IMR-90 (cell line): ENCODE measurements at regions not wholly inside any gene's neighbourhood (a gene's known extent, or its start where the extent isn't known, plus 50 kb on each side); places are given as distances from the start of the nearest gene placed in this dataset.

Experiments
- ATAC-seq: fragments of 200-7000 bp; cut with Tn5 transposase; 2 replicates; pipeline ENCODE4 v1.9.1; 2020; ENCODE audit warnings: low read depth, mild to moderate bottlenecking, moderate library complexity
- BruUV-seq: library from RNA; stranded (reverse); fragments of 400-500 nt; replicated peaks from 2 replicates; lab custom pipeline; 2021; lab: Mats Ljungman, UMichigan
- CTCF ChIA-PET: fragments of 300-600 bp; formaldehyde crosslinking; extraction: SDS; loops from one replicate; lab custom pipeline; 2021; ENCODE audit warnings: antibody characterized with exemption; lab: Yijun Ruan, JAX
- POLR2A ChIA-PET: fragments of 300-600 bp; sonication (Branson Sonifier 250); formaldehyde crosslinking; loops from one replicate; lab custom pipeline; 2022; ENCODE audit warnings: antibody characterized with exemption; ENCODE audit not compliant: unreplicated experiment; lab: Charles Lee
- DNase-seq: peaks from one replicate; pipeline ENCODE4 v3.0.0; 2013
- H2AFZ ChIP-seq: replicated peaks from 2 replicates; pipeline ENCODE3; 2013; ENCODE audit warnings: low read length, mild to moderate bottlenecking; ENCODE audit not compliant: poor library complexity
- H2AK5ac ChIP-seq: 2 replicates; pipeline ENCODE4 v1.6.1; 2013; ENCODE audit warnings: low read depth, low read length, inconsistent platforms
- H2AK9ac ChIP-seq: replicated peaks from 2 replicates; pipeline ENCODE3; 2013; ENCODE audit warnings: mild to moderate bottlenecking, low read depth, low read length, moderate library complexity; ENCODE audit not compliant: poor library complexity
- H2BK120ac ChIP-seq: 2 replicates; pipeline ENCODE4 v1.6.1; 2013; ENCODE audit warnings: low read depth, low read length, inconsistent platforms
- H2BK15ac ChIP-seq: 3 replicates; pipeline ENCODE4 v1.6.1; 2013; ENCODE audit warnings: low read depth, low read length, inconsistent platforms
- H2BK20ac ChIP-seq: 2 replicates; pipeline ENCODE4 v1.6.1; 2013; ENCODE audit warnings: low read depth, mild to moderate bottlenecking, inconsistent platforms, low read length, moderate library complexity
- H2BK5ac ChIP-seq: 2 replicates; pipeline ENCODE4 v1.6.1; 2013; ENCODE audit warnings: mild to moderate bottlenecking, low read depth, low read length, inconsistent platforms; ENCODE audit not compliant: poor library complexity, severe bottlenecking
- H3K14ac ChIP-seq: replicated peaks from 2 replicates; pipeline ENCODE4 v1.6.1; 2013; ENCODE audit warnings: low read depth, low read length, inconsistent platforms
- H3K18ac ChIP-seq: 2 replicates; pipeline ENCODE4 v1.6.1; 2013; ENCODE audit warnings: low read depth, low read length, control low read depth
- H3K23ac ChIP-seq: 2 replicates; pipeline ENCODE4 v1.6.1; 2013; ENCODE audit warnings: low read depth, low read length, inconsistent platforms
- H3K27ac ChIP-seq: 2 replicates; pipeline ENCODE4 v1.5.1; 2013; ENCODE audit warnings: mild to moderate bottlenecking, control low read depth, low read length; ENCODE audit not compliant: insufficient read depth
- H3K27me3 ChIP-seq: 2 replicates; pipeline ENCODE4 v1.6.1; 2013; ENCODE audit warnings: low read length; ENCODE audit not compliant: control insufficient read depth, insufficient read depth
- H3K36me3 ChIP-seq: 2 replicates; pipeline ENCODE4 v1.6.1; 2013; ENCODE audit warnings: low read length, mixed read lengths; ENCODE audit not compliant: control insufficient read depth, insufficient read depth
- H3K4ac ChIP-seq: 2 replicates; pipeline ENCODE4 v1.6.1; 2013; ENCODE audit warnings: low read depth, low read length, inconsistent platforms
- H3K4me1 ChIP-seq: 2 replicates; pipeline ENCODE4 v1.6.1; 2013; ENCODE audit warnings: low read length, mixed read lengths; ENCODE audit not compliant: control insufficient read depth, insufficient read depth
- H3K4me2 ChIP-seq: 2 replicates; pipeline ENCODE4 v1.6.1; 2013; ENCODE audit warnings: low read depth, mild to moderate bottlenecking, control low read depth, low read length, moderate library complexity
- H3K4me3 ChIP-seq: 2 replicates; pipeline ENCODE4 v1.5.1; 2013; ENCODE audit warnings: low read depth, mild to moderate bottlenecking, control low read depth, low read length, moderate library complexity; ENCODE audit not compliant: insufficient read depth
- H3K56ac ChIP-seq: 2 replicates; pipeline ENCODE4 v1.6.1; 2013; ENCODE audit warnings: low read length, inconsistent platforms; ENCODE audit not compliant: insufficient read depth; ENCODE audit errors: extremely low read depth
- H3K79me1 ChIP-seq, 2 experiments: 2 replicates each; pipeline ENCODE4 v1.6.1; 2013; ENCODE audit warnings: low read length in 2 of 2, inconsistent platforms in 1 of 2, low read depth in 1 of 2
- H3K9ac ChIP-seq: 2 replicates; pipeline ENCODE4 v1.6.1; 2013; ENCODE audit warnings: low read depth, low read length, control low read depth
- H3K9me1 ChIP-seq: 2 replicates; pipeline ENCODE4 v1.6.1; 2013; ENCODE audit warnings: low read length, inconsistent platforms; ENCODE audit not compliant: insufficient read depth
- H3K9me3 ChIP-seq: 2 replicates; pipeline ENCODE4 v1.6.1; 2013; ENCODE audit warnings: low read length; ENCODE audit not compliant: control insufficient read depth, insufficient read depth
- H4K20me1 ChIP-seq: 2 replicates; pipeline ENCODE4 v1.6.1; 2013; ENCODE audit warnings: low read length, inconsistent platforms; ENCODE audit not compliant: insufficient read depth
- H4K5ac ChIP-seq: 2 replicates; pipeline ENCODE4 v1.6.1; 2013; ENCODE audit warnings: mild to moderate bottlenecking, low read depth, low read length, control low read depth
- H4K8ac ChIP-seq, 2 experiments: 2 replicates each; pipeline ENCODE4 v1.6.1; 2013; ENCODE audit warnings: low read depth in 2 of 2, low read length in 2 of 2, control low read depth in 1 of 2, inconsistent platforms in 1 of 2
- H4K91ac ChIP-seq: 2 replicates; pipeline ENCODE4 v1.6.1; 2013; ENCODE audit warnings: low read depth, low read length, inconsistent platforms; ENCODE audit not compliant: insufficient read depth
- BHLHE40 ChIP-seq: fragments of 150-350 bp; IDR thresholded peaks from 2 replicates; pipeline ENCODE4 v1.6.1; 2016; ENCODE audit warnings: mild to moderate bottlenecking, low read depth, low read length
- CEBPB ChIP-seq: IDR thresholded peaks from 2 replicates; pipeline ENCODE4 v1.6.1; 2012; ENCODE audit warnings: low read depth, low read length, improper control_type of control experiment
- CHD1 ChIP-seq: IDR thresholded peaks from 2 replicates; pipeline ENCODE4 v1.6.1; 2012; ENCODE audit warnings: low read depth, low read length, improper control_type of control experiment
- ELK1 ChIP-seq: fragments of 150-350 bp; IDR thresholded peaks from 2 replicates; pipeline ENCODE4 v1.6.1; 2016; ENCODE audit warnings: low read depth, mild to moderate bottlenecking, low read length, moderate library complexity, borderline replicate concordance
- FOS ChIP-seq: fragments of 150-350 bp; IDR thresholded peaks from 2 replicates; pipeline ENCODE4 v1.6.1; 2016; ENCODE audit warnings: low read depth, low read length
- MAFK ChIP-seq: IDR thresholded peaks from 2 replicates; pipeline ENCODE4 v1.6.1; 2012; ENCODE audit warnings: low read depth, low read length, improper control_type of control experiment
- MAZ ChIP-seq: IDR thresholded peaks from 2 replicates; pipeline ENCODE4 v1.6.1; 2012; ENCODE audit warnings: low read depth, mild to moderate bottlenecking, low read length, improper control_type of control experiment, moderate library complexity, borderline replicate concordance
- MXI1 ChIP-seq: IDR thresholded peaks from 2 replicates; pipeline ENCODE4 v1.6.1; 2012; ENCODE audit warnings: low read depth, mild to moderate bottlenecking, low read length, moderate library complexity, borderline replicate concordance
- NFE2L2 ChIP-seq: fragments of 150-350 bp; IDR thresholded peaks from 2 replicates; pipeline ENCODE4 v1.6.1; 2016; ENCODE audit warnings: low read depth, mild to moderate bottlenecking, low read length
- POLR2A ChIP-seq: IDR thresholded peaks from 2 replicates; pipeline ENCODE4 v1.6.1; 2012; ENCODE audit warnings: mild to moderate bottlenecking, low read depth, low read length
- RAD21 ChIP-seq: IDR thresholded peaks from 2 replicates; pipeline ENCODE4 v1.6.1; 2012; ENCODE audit warnings: low read length, improper control_type of control experiment
- RCOR1 ChIP-seq: IDR thresholded peaks from 2 replicates; pipeline ENCODE4 v1.6.1; 2012; ENCODE audit warnings: mild to moderate bottlenecking, low read length, improper control_type of control experiment; ENCODE audit not compliant: insufficient replicate concordance
- RFX5 ChIP-seq: IDR thresholded peaks from 2 replicates; pipeline ENCODE4 v1.8.0; 2012; ENCODE audit warnings: low read depth, mild to moderate bottlenecking, low read length, moderate library complexity
- SMC3 ChIP-seq: fragments of 150-350 bp; IDR thresholded peaks from 2 replicates; pipeline ENCODE4 v1.6.1; 2016; ENCODE audit warnings: low read depth, mild to moderate bottlenecking, antibody characterized with exemption, low read length, moderate library complexity
- WGBS, 2 experiments: methylation state at CpG; one replicate each; pipeline versions ENCODE4 v1.1.5 to v1.1.7; 2013; ENCODE audit warnings: missing lambda C conversion rate in 2 of 2; ENCODE audit not compliant: insufficient read length in 1 of 2; ENCODE audit errors: extremely low coverage in 2 of 2; 5-methylcytosine and 5-hydroxymethylcytosine counted together
- dilution Hi-C: fragments of 300-500 bp; cut with HindIII; formaldehyde crosslinking; loops from one replicate; pipeline ENCODE4 v1.14.3; 2018; ENCODE audit warnings: low sequenced_read_pairs; ENCODE audit not compliant: unreplicated experiment
- in situ Hi-C: fragments of 300-500 bp; cut with MboI; formaldehyde crosslinking; loops from 3 replicates; pipeline ENCODE4 v1.14.3; 2019; ENCODE audit warnings: low sequenced_read_pairs, inconsistent platforms, mixed read lengths
- intact Hi-C: fragments of 100-400 bp; cut with micrococcal nuclease; formaldehyde crosslinking; loops from 2 replicates; pipeline ENCODE4 v1.10.0; 2022
- TF ChIP-seq, protein P1 (sequence below): conservative IDR thresholded peaks from 2 replicates; pipeline ENCODE4 v1.5.1; 2012; ENCODE audit warnings: mild to moderate bottlenecking, low read depth, low read length, improper control_type of control experiment
- TF ChIP-seq, protein P2 (sequence below): fragments of 150-350 bp; IDR thresholded peaks from 2 replicates; pipeline ENCODE4 v1.6.1; 2017; ENCODE audit warnings: mild to moderate bottlenecking, antibody characterized with exemption, low read length, low read depth

- H2BK20ac ChIP-seq, result no peak overlapping the region
- H3K9me3 ChIP-seq, result no peaks in the 10 kb centered on the region
- H3K27me3 ChIP-seq, result peaks cover 12% of the 10 kb centered on the region
- no peak for DNase-seq
- H4K91ac ChIP-seq, result no peak overlapping the region
- in situ Hi-C loops (loop anchor here (10.0 kb wide), 1 partner anchor 136 kb away; no protein-coding TSS in a partner anchor), dilution Hi-C loops (no loop called here), intact Hi-C loops (loop anchor here (2.0 to 10.0 kb wide), 4 partner anchors 138 to 954 kb away; no protein-coding TSS in a partner anchor)
- no peak overlapping the region for H3K23ac ChIP-seq
- no peaks in the 10 kb centered on the region for H3K9me1 ChIP-seq
- H3K4me3 ChIP-seq, result no peak overlapping the region
- H3K4me1 ChIP-seq, result no peaks in the 10 kb centered on the region
- no peak overlapping the region for H3K18ac ChIP-seq
- H3K56ac ChIP-seq, result no peak overlapping the region
- no peak overlapping the region for H2BK120ac ChIP-seq
- H3K4ac ChIP-seq, result no peak overlapping the region
- H3K9ac ChIP-seq, result no peak overlapping the region
- no CpG with 5 or more reads among the region's 5 CpGs for WGBS, 2 experiments
- ChIA-PET POLR2A (no interaction called here), CTCF (no interaction called here)
- no peak overlapping the region for H3K14ac ChIP-seq
- no peak overlapping the region for H2BK5ac ChIP-seq
- H4K5ac ChIP-seq, result no peak overlapping the region
- no peak for TF ChIP-seq FOS
- no peak for TF ChIP-seq CHD1
- TF ChIP-seq MXI1, result no peak
- no peak for TF ChIP-seq RAD21
- TF ChIP-seq ELK1, result no peak
- TF ChIP-seq NFE2L2, result no peak
- TF ChIP-seq SMC3, result no peak
- no peak for TF ChIP-seq RFX5
- TF ChIP-seq POLR2A, result no peak
- TF ChIP-seq BHLHE40, result no peak
- TF ChIP-seq, protein P1, sequence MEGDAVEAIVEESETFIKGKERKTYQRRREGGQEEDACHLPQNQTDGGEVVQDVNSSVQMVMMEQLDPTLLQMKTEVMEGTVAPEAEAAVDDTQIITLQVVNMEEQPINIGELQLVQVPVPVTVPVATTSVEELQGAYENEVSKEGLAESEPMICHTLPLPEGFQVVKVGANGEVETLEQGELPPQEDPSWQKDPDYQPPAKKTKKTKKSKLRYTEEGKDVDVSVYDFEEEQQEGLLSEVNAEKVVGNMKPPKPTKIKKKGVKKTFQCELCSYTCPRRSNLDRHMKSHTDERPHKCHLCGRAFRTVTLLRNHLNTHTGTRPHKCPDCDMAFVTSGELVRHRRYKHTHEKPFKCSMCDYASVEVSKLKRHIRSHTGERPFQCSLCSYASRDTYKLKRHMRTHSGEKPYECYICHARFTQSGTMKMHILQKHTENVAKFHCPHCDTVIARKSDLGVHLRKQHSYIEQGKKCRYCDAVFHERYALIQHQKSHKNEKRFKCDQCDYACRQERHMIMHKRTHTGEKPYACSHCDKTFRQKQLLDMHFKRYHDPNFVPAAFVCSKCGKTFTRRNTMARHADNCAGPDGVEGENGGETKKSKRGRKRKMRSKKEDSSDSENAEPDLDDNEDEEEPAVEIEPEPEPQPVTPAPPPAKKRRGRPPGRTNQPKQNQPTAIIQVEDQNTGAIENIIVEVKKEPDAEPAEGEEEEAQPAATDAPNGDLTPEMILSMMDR, result no peak
- TF ChIP-seq MAFK, result no peak
- no peak for TF ChIP-seq CEBPB
- TF ChIP-seq RCOR1, result no peak
- TF ChIP-seq, protein P2, sequence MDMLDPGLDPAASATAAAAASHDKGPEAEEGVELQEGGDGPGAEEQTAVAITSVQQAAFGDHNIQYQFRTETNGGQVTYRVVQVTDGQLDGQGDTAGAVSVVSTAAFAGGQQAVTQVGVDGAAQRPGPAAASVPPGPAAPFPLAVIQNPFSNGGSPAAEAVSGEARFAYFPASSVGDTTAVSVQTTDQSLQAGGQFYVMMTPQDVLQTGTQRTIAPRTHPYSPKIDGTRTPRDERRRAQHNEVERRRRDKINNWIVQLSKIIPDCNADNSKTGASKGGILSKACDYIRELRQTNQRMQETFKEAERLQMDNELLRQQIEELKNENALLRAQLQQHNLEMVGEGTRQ, result no peak
- no peak for TF ChIP-seq MAZ
- H2AFZ ChIP-seq, result no peak overlapping the region
- no peak overlapping the region for H2AK9ac ChIP-seq
- no peaks in the 10 kb centered on the region for H3K36me3 ChIP-seq
- H2BK15ac ChIP-seq, result no peak overlapping the region
- no peaks in the 10 kb centered on the region for H3K79me1 ChIP-seq
- H4K20me1 ChIP-seq, result no peaks in the 10 kb centered on the region
- no peak for ATAC-seq
- no TSS peak for BruUV-seq
- H3K4me2 ChIP-seq, result no peak overlapping the region
- H2AK5ac ChIP-seq, result no peak overlapping the region
- no peak overlapping the region for H4K8ac ChIP-seq
- no peak overlapping the region for H3K27ac ChIP-seq
Measured at GRCh38 chr6:126170433-126170832, 169.5 kb upstream of the CENPW start.
